GM23338 (cell line): ENCODE measurements at regions not wholly inside any gene's neighbourhood (a gene's known extent, or its start where the extent isn't known, plus 50 kb on each side); places are given as distances from the start of the nearest gene placed in this dataset.

Experiments
- ATAC-seq: fragments of 200-7000 bp; cut with Tn5 transposase; 3 replicates; pipeline ENCODE4 v1.9.1; 2020
- DNase-seq: peaks from one replicate; pipeline ENCODE4 v3.0.0-alpha.2; 2015; ENCODE audit warnings: low spot score
- H2AFZ ChIP-seq: fragments of 200-600 bp; sonication (generic); 2 replicates; pipeline ENCODE4 v1.8.0; 2016; ENCODE audit warnings: antibody characterized with exemption, mild to moderate bottlenecking, moderate library complexity
- H3F3A ChIP-seq: fragments of 200-600 bp; sonication (generic); replicated peaks from 2 replicates; pipeline ENCODE4 v1.8.0; 2017; ENCODE audit warnings: antibody characterized with exemption, mixed run types, low read depth
- H3K27ac ChIP-seq: fragments of 200-600 bp; sonication (generic); 2 replicates; pipeline ENCODE4 v1.6.1; 2016; ENCODE audit warnings: low read depth
- H3K27me3 ChIP-seq: fragments of 200-600 bp; sonication (generic); 2 replicates; pipeline ENCODE4 v1.8.0; 2016; ENCODE audit warnings: mild to moderate bottlenecking, mixed run types, moderate library complexity; ENCODE audit not compliant: insufficient read depth
- H3K36me3 ChIP-seq: fragments of 200-600 bp; sonication (generic); 2 replicates; pipeline ENCODE4 v1.8.0; 2016; ENCODE audit warnings: mild to moderate bottlenecking; ENCODE audit not compliant: insufficient read depth
- H3K4me1 ChIP-seq: fragments of 200-600 bp; sonication (generic); 2 replicates; pipeline ENCODE4 v1.8.0; 2016; ENCODE audit warnings: mild to moderate bottlenecking, moderate library complexity; ENCODE audit not compliant: insufficient read depth
- H3K4me2 ChIP-seq: fragments of 200-600 bp; sonication (generic); 2 replicates; pipeline ENCODE4 v1.7.1; 2017; ENCODE audit warnings: mixed run types
- H3K4me3 ChIP-seq: fragments of 200-600 bp; sonication (generic); 2 replicates; pipeline ENCODE4 v1.6.1; 2016; ENCODE audit warnings: mixed run types
- H3K79me2 ChIP-seq: fragments of 200-600 bp; sonication (generic); replicated peaks from 2 replicates; pipeline ENCODE4 v1.8.0; 2017; ENCODE audit warnings: mild to moderate bottlenecking; ENCODE audit not compliant: insufficient read depth
- H3K9me2 ChIP-seq: fragments of 200-600 bp; sonication (generic); 2 replicates; pipeline ENCODE4 v1.8.0; 2017; ENCODE audit not compliant: insufficient read depth
- H4K20me1 ChIP-seq: fragments of 200-600 bp; sonication (generic); replicated peaks from 2 replicates; pipeline ENCODE4 v1.8.0; 2017; ENCODE audit warnings: mild to moderate bottlenecking; ENCODE audit not compliant: insufficient read depth
- H3K27ac Mint-ChIP-seq: 2 replicates; pipeline ENCODE4 v1.8.0; 2020; ENCODE audit warnings: inconsistent platforms, mild to moderate bottlenecking, moderate library complexity, mixed read lengths
- H3K27me3 Mint-ChIP-seq: 3 replicates; pipeline ENCODE4 v1.8.0; 2022; ENCODE audit warnings: low read depth, mild to moderate bottlenecking, moderate library complexity, mixed read lengths, inconsistent platforms; ENCODE audit not compliant: insufficient read depth, poor library complexity
- H3K36me3 Mint-ChIP-seq: 3 replicates; pipeline ENCODE4 v1.8.0; 2021; ENCODE audit warnings: low read depth, mild to moderate bottlenecking, inconsistent platforms, moderate library complexity, mixed read lengths
- H3K4me1 Mint-ChIP-seq: 3 replicates; pipeline ENCODE4 v1.8.0; 2020; ENCODE audit warnings: mild to moderate bottlenecking, inconsistent platforms, mixed read lengths
- H3K4me3 Mint-ChIP-seq: 3 replicates; pipeline ENCODE4 v1.8.0; 2021; ENCODE audit warnings: moderate library complexity, mild to moderate bottlenecking, inconsistent platforms, mixed read lengths
- H3K9me3 Mint-ChIP-seq: 3 replicates; pipeline ENCODE4 v1.8.0; 2020; ENCODE audit warnings: moderate library complexity, mild to moderate bottlenecking, inconsistent platforms, mixed read lengths
- CREB1 ChIP-seq: fragments of 250-450 bp; sonication (Bioruptor Pico); IDR thresholded peaks from 2 replicates; pipeline ENCODE4 v1.5.0; 2020; ENCODE audit warnings: low read depth, mild to moderate bottlenecking, moderate library complexity
- CTCF ChIP-seq, 2 experiments: fragments of 200-600 bp in 1 of 2; sonication (generic) in 1 of 2; conservative IDR thresholded peaks; 2 replicates each; pipeline versions ENCODE4 v1.5.1 to v1.6.1; 2016 to 2017; ENCODE audit warnings: antibody characterized with exemption in 2 of 2, low read depth in 2 of 2, mild to moderate bottlenecking in 2 of 2, moderate library complexity in 1 of 2
- ETS1 ChIP-seq: IDR thresholded peaks from 2 replicates; pipeline ENCODE4 v1.6.1; 2016; ENCODE audit warnings: antibody characterized with exemption
- EZH2 ChIP-seq: fragments of 200-600 bp; sonication (generic); IDR thresholded peaks from one replicate; pipeline ENCODE4 v1.8.0; 2017; ENCODE audit warnings: antibody characterized with exemption, mild to moderate bottlenecking, low read depth; ENCODE audit not compliant: unreplicated experiment
- EZH2phosphoT487 ChIP-seq: fragments of 200-600 bp; sonication (generic); IDR thresholded peaks from one replicate; pipeline ENCODE4 v1.8.1; 2018; ENCODE audit warnings: antibody characterized with exemption; ENCODE audit not compliant: unreplicated experiment
- JUNB ChIP-seq: IDR thresholded peaks from one replicate; pipeline ENCODE4 v1.6.1; 2016; ENCODE audit warnings: antibody characterized with exemption; ENCODE audit not compliant: unreplicated experiment
- NANOG ChIP-seq: IDR thresholded peaks from 2 replicates; pipeline ENCODE4 v1.6.1; 2016; ENCODE audit warnings: antibody characterized with exemption, borderline replicate concordance
- POLR2AphosphoS5 ChIP-seq: IDR thresholded peaks from 2 replicates; pipeline ENCODE4 v1.6.1; 2016; ENCODE audit warnings: antibody characterized with exemption, low read depth
- STAT1 ChIP-seq: IDR thresholded peaks from one replicate; pipeline ENCODE4 v1.6.1; 2016; ENCODE audit warnings: antibody characterized with exemption; ENCODE audit not compliant: unreplicated experiment
- ZNF114 ChIP-seq: fragments of 250-450 bp; sonication (Bioruptor Pico); IDR thresholded peaks from 2 replicates; pipeline ENCODE4 v1.5.0; 2020; ENCODE audit warnings: mild to moderate bottlenecking, moderate library complexity
- ZNF331 ChIP-seq: fragments of 250-450 bp; sonication (Bioruptor Pico); IDR thresholded peaks from 2 replicates; pipeline ENCODE4 v1.5.0; 2020; ENCODE audit warnings: low read depth, mild to moderate bottlenecking, moderate library complexity
- TF ChIP-seq, protein P1 (sequence below): fragments of 250-450 bp; sonication (Bioruptor Pico); IDR thresholded peaks from 2 replicates; pipeline ENCODE4 v1.5.0; 2020; ENCODE audit warnings: mild to moderate bottlenecking, moderate library complexity
- TF ChIP-seq, protein P2 (sequence below): IDR thresholded peaks from one replicate; pipeline ENCODE4 v1.6.1; 2018; ENCODE audit warnings: antibody characterized with exemption; ENCODE audit not compliant: unreplicated experiment

DNA sequence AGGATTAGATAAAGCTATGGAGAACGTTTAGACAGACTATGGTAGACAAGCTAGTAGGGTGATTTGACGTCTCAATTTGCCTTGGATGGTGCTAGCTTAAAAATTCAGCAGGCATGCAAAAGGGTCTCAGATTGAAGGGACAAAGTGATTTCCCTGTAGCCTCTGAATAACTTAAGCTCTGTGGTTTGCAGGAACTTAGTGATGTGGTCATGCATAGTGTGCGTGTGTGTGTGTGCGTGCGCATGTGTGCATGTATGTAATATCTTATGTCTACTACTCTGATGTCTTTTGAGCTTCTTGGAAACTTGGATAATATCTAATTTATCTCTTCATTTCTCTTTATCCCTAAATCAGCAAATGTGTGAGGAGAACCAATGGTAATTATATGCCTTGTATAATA, 183.6 kb upstream of the TNC start:
- H3K4me3 ChIP-seq: no peak overlapping the region
- no peaks in the 10 kb centered on the region for H3K79me2 ChIP-seq
- no peaks in the 10 kb centered on the region for H3K9me3 Mint-ChIP-seq
- no peak overlapping the region for H2AFZ ChIP-seq
- no peaks in the 10 kb centered on the region for H3K27me3 Mint-ChIP-seq
- H4K20me1 ChIP-seq: no peaks in the 10 kb centered on the region
- no peaks in the 10 kb centered on the region for H3K27me3 ChIP-seq
- peaks cover 5% of the 10 kb centered on the region for H3K4me1 ChIP-seq
- no peaks in the 10 kb centered on the region for H3K36me3 ChIP-seq
- no peaks in the 10 kb centered on the region for H3K36me3 Mint-ChIP-seq
- no peak overlapping the region for H3K27ac Mint-ChIP-seq
- H3F3A ChIP-seq: no peaks in the 10 kb centered on the region
- H3K27ac ChIP-seq: no peak overlapping the region
- peaks cover 8% of the 10 kb centered on the region; the same call in 1 of the 2 replicates for H3K9me2 ChIP-seq
- no peak overlapping the region for H3K4me3 Mint-ChIP-seq
- ATAC-seq (no peak), DNase-seq (no peak)
- TF ChIP-seq POLR2AphosphoS5: no peak
- TF ChIP-seq ETS1: no peak
- TF ChIP-seq, protein P1, sequence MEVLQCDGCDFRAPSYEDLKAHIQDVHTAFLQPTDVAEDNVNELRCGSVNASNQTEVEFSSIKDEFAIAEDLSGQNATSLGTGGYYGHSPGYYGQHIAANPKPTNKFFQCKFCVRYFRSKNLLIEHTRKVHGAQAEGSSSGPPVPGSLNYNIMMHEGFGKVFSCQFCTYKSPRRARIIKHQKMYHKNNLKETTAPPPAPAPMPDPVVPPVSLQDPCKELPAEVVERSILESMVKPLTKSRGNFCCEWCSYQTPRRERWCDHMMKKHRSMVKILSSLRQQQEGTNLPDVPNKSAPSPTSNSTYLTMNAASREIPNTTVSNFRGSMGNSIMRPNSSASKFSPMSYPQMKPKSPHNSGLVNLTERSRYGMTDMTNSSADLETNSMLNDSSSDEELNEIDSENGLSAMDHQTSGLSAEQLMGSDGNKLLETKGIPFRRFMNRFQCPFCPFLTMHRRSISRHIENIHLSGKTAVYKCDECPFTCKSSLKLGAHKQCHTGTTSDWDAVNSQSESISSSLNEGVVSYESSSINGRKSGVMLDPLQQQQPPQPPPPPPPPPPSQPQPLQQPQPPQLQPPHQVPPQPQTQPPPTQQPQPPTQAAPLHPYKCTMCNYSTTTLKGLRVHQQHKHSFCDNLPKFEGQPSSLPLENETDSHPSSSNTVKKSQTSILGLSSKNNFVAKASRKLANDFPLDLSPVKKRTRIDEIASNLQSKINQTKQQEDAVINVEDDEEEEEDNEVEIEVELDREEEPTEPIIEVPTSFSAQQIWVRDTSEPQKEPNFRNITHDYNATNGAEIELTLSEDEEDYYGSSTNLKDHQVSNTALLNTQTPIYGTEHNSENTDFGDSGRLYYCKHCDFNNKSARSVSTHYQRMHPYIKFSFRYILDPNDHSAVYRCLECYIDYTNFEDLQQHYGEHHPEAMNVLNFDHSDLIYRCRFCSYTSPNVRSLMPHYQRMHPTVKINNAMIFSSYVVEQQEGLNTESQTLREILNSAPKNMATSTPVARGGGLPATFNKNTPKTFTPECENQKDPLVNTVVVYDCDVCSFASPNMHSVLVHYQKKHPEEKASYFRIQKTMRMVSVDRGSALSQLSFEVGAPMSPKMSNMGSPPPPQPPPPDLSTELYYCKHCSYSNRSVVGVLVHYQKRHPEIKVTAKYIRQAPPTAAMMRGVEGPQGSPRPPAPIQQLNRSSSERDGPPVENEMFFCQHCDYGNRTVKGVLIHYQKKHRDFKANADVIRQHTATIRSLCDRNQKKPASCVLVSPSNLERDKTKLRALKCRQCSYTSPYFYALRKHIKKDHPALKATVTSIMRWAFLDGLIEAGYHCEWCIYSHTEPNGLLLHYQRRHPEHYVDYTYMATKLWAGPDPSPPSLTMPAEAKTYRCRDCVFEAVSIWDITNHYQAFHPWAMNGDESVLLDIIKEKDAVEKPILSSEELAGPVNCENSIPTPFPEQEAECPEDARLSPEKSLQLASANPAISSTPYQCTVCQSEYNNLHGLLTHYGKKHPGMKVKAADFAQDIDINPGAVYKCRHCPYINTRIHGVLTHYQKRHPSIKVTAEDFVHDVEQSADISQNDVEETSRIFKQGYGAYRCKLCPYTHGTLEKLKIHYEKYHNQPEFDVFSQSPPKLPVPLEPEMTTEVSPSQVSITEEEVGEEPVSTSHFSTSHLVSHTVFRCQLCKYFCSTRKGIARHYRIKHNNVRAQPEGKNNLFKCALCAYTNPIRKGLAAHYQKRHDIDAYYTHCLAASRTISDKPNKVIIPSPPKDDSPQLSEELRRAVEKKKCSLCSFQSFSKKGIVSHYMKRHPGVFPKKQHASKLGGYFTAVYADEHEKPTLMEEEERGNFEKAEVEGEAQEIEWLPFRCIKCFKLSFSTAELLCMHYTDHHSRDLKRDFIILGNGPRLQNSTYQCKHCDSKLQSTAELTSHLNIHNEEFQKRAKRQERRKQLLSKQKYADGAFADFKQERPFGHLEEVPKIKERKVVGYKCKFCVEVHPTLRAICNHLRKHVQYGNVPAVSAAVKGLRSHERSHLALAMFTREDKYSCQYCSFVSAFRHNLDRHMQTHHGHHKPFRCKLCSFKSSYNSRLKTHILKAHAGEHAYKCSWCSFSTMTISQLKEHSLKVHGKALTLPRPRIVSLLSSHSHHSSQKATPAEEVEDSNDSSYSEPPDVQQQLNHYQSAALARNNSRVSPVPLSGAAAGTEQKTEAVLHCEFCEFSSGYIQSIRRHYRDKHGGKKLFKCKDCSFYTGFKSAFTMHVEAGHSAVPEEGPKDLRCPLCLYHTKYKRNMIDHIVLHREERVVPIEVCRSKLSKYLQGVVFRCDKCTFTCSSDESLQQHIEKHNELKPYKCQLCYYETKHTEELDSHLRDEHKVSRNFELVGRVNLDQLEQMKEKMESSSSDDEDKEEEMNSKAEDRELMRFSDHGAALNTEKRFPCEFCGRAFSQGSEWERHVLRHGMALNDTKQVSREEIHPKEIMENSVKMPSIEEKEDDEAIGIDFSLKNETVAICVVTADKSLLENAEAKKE (CRISPR knock-in tag): no peak
- no peak for TF ChIP-seq ZNF114
- TF ChIP-seq, protein P2, sequence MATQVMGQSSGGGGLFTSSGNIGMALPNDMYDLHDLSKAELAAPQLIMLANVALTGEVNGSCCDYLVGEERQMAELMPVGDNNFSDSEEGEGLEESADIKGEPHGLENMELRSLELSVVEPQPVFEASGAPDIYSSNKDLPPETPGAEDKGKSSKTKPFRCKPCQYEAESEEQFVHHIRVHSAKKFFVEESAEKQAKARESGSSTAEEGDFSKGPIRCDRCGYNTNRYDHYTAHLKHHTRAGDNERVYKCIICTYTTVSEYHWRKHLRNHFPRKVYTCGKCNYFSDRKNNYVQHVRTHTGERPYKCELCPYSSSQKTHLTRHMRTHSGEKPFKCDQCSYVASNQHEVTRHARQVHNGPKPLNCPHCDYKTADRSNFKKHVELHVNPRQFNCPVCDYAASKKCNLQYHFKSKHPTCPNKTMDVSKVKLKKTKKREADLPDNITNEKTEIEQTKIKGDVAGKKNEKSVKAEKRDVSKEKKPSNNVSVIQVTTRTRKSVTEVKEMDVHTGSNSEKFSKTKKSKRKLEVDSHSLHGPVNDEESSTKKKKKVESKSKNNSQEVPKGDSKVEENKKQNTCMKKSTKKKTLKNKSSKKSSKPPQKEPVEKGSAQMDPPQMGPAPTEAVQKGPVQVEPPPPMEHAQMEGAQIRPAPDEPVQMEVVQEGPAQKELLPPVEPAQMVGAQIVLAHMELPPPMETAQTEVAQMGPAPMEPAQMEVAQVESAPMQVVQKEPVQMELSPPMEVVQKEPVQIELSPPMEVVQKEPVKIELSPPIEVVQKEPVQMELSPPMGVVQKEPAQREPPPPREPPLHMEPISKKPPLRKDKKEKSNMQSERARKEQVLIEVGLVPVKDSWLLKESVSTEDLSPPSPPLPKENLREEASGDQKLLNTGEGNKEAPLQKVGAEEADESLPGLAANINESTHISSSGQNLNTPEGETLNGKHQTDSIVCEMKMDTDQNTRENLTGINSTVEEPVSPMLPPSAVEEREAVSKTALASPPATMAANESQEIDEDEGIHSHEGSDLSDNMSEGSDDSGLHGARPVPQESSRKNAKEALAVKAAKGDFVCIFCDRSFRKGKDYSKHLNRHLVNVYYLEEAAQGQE: no peak
- no peak for TF ChIP-seq STAT1
- no peak for TF ChIP-seq CREB1 (CRISPR knock-in tag)
- no peak for TF ChIP-seq EZH2phosphoT487
- no peak for TF ChIP-seq ZNF331
- TF ChIP-seq CTCF (conservative IDR thresholded peaks at IDR 0.05; ENCODE audit: low read depth in 2 of 2): no peak
- TF ChIP-seq EZH2: no peak
- TF ChIP-seq NANOG: no peak
- TF ChIP-seq JUNB: no peak
- H3K4me1 Mint-ChIP-seq: peaks cover 7% of the 10 kb centered on the region
- no peak overlapping the region for H3K4me2 ChIP-seq
